Activated CD4-positive, alpha-beta T cell treated with anti-CD3 and anti-CD28 coated beads for 24 hours (primary cell): ENCODE measurements at regions not wholly inside any gene's neighbourhood (a gene's known extent, or its start where the extent isn't known, plus 50 kb on each side); places are given as distances from the start of the nearest gene placed in this dataset.
"Not testable (repeated sequence)": the region's sequence is repeated elsewhere in the genome, so short reads cannot be mapped to it uniquely, and the experiment has no call there.

Experiments used
- DNase-seq, 2 donors: peaks; one replicate each; pipeline ENCODE4 v3.0.0-alpha.2; 2020; ENCODE audit warnings: low read depth in 2 of 2

DNA sequence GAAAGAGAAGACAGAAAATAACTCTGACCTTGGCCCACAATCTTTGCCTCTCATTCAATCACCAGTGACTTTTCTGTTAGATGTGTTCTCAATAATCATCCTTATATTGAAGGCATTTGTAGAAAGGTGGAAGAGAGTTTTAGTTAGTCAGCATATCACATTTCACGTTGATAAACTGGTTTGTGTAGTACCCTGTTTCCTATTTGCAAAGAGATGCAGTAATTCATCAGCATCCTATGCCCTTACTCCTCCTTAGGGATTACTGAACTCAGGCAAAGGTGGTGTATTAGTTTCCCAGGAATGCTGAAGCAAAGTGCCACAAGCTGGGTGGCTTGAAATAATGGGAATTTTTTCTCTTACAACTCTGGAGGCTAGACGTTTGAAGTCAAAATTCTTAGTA, 145.0 kb downstream of the SPP2 start:
- DNase-seq: no peak

DNA sequence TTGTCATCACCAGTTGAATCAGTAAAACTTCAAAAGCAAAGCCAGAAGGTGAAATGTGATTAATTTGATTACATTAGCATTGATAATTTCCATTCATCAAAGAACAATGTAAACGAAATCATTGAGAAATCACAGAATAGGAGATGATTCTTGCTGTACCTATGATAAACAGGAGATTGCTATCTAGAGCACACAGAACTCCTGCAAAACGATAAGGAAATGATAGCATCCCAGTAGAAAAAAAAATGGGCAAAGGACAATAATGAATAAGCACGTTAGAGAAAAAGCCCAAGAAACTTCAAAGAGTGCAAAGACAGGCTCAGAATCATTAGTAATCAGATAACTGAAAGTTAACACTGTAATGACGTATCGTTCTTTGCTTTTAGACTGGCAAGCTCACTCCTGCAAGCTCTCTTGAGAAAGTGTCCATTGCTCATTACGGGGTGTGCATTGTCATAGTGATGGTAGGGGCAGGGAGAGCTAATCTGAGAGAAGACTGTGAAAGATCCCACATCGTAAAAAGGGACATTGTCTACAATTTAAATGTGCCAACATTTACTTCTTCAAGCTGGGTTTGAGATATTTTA, 143.6 kb downstream of the SPP2 start:
- DNase-seq: no peak

DNA sequence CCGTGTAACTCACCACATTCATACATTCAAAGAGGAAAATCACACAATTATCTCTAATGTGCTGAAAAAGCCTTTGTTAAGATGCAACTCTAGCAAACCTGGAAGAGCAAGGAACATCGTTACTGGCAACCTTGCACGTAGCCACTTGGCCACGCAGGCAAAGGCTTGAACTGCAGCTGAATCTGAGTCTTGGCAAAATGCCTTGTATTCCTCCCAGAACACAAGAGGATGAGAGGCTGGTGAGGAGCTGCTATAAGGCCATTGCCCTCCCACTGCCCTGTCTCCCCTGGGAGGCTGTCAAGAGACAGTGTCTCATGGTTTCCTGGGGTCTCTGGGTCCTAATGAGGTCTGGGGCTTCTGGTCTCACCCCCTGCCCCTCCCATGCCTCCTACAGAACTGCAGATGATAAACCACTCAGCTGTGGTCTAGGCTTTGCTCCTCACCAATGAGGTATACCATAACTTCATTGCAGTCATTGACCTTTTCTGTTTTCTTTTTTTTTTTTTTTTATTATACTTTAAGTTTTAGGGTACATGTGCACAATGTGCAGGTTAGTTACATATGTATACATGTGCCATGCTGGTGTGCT, 141.4 kb downstream of the SPP2 start:
- no peak for DNase-seq

DNA sequence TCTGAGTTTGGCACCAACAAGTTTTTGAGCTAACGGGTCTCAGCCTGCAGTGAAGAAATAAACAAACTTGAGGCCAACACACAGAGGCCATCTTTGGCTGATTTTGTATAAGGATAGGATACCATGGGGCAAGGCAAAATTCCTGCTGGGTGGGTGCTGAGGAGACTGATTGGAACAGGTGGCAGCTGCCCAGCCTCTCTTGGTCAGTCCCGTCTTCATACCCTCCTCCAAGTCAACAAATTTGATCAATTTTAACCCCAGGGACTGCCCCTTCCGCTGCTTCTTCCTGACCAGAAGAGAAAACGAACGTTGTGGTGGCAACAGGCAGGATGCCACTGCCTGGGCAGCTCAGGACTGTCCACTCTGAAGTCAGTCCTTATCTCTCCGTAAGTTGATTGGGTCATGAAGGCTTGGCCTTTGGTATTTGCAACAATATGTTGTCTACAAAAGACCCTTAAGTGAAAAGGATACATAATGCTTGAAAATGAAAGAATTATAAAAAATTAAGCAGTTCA, 139.3 kb downstream of the SPP2 start:
- DNase-seq: no peak

DNA sequence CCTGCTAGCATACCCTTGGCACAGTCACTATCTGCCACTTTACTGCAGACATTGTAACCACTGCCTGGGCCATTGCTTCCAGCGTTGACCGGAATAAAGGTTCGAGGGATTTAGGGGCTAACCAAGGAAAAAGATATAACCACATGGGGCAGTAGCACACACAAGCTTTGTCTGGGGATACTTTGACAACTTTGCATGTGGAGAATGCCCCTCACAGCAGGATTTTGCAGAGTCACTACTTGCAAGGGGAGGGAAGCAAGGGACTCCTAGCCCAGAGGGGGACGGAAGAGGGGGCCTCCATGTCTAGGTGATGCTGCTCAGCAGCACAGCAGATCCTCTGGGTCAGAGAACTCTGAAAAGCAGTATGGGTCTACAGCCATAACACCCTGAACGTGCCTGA, 138.7 kb downstream of the SPP2 start:
- DNase-seq: no peak

DNA sequence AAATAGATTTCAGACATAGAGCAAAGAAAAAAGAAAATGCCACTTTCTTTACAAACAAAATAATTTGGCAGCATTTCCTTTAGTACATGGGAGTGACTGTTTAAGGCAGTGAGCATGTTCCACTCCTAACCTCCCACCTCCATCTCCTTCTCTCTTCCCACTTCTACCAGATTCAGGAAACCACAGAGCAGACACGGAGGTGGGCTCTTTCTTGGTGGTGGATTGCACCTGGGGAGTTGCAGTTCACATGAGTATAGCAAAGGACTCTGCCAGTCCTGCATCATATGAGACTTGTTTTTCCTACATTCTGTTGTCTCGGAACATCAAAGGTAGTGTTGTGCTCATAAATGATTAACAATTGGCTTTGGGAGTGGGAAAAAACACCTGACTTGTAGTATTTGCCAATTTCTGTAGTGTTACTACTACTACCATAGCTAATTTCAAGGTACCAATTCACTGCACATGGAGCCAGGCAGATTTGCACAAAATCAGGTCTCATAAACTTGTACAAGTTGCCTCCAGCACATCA, 137.2 kb downstream of the SPP2 start:
- no peak for DNase-seq

DNA sequence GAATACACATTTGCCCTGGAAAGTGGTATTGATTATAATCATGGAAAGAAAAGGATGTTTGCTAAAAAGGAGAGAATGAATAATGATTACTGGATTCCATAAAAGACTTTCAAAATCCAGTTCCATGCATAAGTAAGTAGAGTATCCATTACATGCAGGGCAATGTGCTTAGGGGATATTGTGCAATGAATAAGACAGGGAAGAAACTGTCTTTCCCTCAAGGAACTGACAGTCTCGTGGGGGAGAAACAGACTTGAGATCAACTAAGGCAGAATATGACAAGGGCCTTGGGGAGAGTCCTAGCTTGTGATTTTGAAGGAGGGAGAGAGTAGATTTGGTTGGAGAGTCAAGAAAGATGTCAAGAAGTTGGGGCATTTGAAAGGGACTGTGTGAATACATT, 130.6 kb downstream of the SPP2 start:
- no peak for DNase-seq

DNA sequence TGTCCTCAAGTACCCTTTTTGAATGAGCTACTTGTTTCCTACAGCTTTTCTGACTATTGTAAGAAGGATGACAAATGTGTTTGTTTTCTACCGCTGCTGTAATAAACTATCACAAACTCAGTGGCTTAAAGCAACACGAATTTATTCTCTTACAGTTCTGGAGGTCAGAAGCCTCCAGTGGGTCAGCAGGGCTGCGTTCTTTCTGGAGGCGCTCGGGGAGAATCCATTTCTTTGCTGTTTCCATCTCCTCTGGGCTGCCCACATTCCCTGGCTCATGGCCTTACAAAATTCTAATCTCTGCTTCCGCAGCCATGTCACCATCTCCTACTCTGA, 128.5 kb downstream of the SPP2 start:
- DNase-seq: no peak

DNA sequence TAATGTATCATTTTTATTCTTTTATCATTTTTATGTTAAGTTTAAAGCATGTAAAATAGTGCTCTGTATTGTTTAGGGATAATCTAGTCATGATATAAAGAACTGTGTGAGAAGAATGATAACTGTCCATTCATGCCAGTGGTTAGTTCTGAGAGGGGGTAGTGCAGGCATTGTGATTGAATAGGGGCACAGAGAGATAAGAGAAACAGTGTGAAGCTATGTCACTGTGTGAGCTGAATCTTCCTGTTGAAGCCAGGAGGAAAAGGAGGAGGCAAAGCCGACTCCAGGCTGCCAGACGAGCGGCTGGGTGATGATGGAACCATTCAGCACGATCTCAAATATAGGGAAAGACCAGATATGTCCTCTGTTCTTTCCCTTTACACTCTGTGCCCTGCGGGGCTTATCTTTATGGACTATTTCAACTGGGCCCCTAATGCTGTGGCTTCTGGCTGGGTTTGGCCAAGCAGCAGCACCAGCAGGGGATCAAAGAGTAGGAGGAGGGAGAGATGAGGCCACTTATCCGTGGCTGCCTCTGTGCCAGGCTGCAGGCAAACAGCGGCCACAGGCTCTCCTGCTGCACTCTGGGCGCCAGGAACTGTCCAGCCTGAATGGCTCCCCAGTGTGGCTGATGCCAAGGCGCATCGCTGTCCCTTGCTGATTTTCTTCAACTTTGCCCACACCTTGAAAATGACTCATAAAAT, 128.0 kb downstream of the SPP2 start:
- DNase-seq: no peak

DNA sequence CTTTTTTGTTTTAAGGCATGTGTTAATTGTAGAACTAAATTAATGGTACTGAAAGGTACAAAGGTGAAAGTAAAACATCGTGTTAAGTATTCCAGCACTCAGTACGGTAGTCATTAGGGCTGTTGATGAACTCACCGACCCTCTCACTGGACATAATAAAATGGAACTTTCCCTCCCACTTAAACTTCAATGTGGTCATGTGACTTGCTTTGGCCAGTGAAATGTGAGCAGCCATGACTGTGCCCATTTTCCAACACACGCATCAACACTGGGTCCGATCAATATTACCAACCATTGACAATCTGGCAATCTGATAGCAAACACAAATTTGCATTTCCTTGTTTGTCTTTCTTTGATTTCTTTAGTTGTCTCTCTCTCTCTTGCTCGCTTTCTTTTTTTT, 125.1 kb downstream of the SPP2 start:
- DNase-seq: no peak

DNA sequence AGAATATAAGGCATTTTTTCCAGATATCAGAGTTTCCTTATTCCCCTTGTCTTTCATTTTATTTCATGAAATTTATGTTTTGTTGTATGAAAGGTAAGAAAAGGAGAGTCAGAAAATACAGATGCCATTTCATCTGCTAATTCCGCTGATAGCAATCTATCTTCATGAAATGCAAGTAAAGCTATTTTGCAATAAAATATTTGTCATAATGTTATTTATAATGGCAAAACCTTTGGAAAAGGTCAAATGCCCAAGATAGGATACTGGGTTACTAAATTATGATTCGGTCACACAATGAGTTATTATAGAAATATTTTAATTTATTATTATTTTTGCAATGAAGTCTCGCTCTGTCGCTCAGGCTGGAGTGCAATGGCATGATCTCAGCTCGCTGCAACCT, 124.2 kb downstream of the SPP2 start:
- no peak for DNase-seq

DNA sequence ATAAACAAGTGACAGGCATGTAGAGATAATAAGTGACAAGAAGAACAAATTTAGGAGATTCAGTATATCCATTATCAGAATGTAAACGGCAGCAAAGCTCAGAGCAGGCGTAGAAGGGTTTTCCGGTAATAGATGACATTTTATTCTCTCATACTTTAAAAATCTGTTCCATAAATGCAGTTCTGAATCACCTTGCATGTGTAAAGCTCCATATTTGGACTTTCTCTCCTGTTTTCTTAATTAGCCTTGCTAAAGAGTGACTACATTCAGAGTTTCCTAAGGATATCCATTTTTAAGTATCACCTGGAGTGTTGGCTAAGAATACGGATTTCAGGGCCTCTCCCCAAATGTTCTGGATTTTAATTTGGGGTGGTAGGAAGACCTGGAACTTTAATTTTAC, 122.0 kb downstream of the SPP2 start:
- DNase-seq: no peak

DNA sequence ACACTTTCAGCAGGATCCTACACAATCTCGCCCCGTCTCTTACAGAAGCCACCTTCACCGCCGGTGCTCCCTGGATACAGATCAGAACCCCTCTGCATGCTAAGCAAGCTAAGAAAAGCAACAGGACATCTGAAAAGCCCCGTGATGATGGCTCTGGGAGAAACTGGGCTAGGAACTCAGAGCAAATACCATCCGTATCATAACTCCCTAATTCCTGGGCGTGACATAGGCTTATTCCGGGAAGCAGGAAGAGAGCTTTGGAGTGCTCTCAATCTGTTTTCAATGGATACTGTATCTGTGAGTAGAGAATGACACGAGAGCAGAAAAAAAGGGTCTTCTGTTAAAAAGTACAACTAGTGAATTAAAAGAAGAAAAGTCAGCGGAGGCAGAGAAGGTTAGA, 121.6 kb downstream of the SPP2 start:
- DNase-seq: no peak

DNA sequence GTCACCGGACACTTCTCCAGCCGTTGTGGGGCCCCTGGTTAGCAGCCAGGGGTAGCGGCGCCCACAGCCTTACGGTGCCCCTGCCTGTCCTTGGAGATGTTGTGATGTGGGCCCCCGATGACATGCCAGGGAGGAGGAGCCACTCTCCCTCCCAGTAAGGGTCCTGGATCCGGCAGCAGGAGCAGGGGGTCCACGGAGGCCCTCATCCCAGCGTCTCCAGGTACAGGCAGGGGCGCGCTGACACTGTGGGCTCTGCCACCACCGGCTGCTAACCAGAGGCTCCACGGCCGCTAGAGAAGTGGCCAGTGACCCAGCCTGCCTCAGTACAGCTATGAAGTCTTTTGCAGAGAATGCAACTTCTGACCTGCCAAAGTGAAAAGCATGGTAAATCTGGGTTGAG, 121.2 kb downstream of the SPP2 start:
- no peak for DNase-seq

DNA sequence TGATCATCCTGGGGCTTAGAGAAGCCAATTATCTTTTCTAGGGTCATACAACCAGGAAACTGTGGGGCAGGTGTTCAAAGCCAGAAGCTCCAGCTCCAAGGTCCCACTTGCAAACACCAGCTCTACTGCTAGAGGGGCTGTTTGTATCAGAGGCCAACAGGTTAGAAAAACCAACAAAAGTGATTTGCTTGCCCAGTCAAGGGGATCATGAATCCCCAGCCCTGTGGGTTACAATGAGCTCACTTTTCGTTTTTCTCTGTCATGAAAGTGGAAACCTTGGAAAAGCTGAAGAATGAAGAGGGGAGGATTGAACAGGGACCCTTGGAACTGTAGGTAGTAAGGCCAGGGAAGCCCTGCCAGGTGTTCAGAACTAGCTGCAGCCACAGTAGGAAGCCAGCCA, 119.2 kb downstream of the SPP2 start:
- DNase-seq: no peak

DNA sequence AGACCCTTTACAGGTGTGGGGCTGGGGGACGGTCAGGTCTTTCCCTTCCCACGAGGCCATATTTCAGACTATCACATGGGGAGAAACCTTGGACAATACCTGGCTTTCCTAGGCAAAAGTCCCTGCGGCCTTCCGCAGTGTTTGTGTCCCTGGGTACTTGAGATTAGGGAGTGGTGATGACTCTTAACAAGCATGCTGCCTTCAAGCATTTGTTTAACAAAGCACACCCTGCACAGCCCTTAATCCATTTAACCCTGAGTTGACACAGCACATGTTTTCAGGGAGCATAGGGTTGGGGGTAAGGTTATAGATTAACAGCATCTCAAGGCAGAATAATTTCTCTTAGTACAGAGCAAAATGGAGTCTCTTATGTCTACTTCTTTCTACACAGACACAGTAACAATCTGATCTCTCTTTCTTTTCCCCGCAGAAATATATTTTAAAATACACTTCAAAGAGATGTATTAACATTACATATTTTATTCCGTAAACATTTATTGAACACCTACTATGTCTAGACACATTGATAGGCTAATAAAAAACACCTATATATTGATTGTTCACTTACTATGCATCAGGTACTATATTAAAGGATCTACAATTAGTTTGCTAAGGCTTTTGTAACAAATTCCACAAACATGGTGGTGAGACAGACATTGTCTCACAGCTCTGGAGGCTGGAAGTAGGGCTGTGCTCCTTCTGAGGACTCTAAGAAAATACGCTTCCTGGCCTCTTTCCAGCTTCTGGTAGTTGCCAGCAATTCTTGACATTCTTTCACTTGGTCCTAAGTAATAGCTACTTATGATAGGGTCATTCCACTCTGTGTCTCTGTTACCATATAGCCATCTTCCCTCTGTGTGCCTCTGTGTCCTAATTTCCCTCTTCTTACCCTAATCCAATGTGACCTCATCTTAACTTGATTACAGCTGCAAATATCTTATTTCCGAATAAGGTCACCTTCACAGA, 118.4 kb downstream of the SPP2 start:
- not testable (repeated sequence) for DNase-seq

DNA sequence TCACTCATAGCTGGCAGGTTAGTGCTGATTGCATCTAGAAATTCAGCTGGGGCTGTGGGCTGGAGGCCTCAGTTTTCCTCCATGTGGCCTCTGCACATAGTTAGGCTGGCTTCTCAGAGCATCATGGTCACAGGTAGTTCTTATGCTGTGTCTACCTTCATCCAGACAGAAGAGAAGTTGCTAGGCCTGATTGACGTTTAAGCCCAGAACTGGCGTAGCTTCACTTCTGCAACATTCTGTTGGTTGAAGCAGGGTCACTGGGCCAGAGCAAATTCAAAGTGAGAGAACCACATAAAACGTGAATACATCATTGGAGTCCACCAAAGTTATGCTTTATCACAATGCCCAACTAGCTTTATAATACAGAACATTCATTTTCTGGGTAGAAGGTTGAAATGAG, 116.0 kb downstream of the SPP2 start:
- DNase-seq: no peak

DNA sequence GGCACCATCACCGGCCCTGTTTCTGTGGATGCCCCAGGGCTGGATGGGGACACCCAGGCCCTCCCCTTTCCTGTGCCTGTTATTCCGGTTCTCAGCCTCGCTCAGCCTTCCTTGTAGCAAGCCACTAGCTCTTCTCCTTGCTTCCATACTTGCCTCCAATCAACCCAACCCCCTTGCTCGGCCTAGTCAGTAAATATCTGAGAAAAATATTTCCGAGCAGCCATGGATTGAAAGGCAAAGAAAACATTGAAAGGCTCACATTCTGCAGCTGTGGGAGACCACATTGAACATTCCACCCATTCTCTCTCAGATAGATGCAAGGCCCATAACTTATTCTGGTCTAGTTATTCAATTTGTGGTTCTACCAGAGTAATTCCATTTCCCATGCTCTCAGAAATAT, 114.9 kb downstream of the SPP2 start:
- no peak for DNase-seq

DNA sequence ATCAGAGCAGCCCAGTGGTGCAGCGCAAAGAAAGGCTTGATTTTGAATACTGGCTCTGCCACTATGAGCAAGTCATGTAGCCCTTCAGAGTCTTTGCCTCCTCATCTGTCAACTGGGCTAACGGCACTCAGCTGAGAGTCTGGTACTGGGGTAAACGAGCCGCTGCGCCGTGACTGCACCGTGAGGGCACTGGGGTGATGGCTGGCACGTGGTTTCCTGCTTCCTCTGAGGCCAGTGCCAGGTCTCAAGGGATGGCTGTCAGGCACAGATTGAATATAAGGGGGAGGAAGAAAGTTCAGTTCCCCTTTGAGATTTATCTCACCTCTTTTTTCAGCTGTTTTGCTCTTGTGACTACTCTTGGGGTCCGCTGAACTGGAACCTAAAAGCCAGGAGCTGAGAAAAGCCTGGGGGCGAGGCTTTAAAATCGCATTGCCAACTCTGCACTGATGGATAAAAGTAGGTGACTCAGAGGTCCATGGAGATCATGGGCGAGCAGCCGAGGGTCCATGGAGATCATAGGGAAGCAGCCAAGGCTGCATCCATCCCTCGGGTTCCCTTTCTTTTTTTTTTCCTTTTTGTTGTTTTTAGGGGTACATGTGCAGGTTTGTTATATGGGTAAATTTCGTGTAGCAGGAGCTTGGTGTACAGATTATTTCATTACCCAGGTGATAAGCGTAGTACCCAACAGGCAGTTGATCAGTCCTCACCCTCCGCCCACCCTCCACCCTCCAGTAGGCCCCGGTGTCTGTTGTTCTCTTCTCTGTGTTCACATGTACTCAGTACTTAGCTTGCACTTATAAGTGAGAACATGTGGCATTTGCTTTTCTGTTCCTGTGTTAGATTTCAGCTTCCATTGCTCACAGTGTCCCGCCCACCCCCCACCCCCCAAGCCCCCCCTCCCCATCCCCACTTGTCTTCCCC, 114.3 kb downstream of the SPP2 start:
- no peak for DNase-seq

DNA sequence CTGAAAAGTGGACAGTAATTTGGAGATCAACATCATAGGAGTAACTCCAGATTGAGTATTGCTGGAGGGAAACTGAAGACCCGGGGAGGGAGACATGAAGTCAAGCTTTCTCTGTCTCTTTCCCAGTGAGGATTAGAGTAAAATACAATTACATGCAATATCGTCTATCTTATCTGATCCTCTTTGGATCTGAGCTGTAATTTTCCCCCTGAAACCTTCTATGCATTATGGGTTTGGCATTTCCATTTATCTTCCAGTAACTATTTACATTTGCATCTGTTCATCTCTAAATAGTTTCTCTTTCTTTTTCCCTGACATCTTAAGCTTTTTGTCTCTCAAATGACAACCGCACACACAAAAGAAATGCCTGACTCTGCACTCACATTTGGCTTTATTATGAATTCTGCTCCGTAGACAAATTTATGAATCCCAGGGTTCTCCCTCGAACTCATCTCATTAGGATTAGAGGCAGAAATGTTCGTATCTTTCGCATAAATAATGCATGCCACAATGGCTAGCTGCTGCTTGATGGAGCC, 113.1 kb downstream of the SPP2 start:
- no peak for DNase-seq

DNA sequence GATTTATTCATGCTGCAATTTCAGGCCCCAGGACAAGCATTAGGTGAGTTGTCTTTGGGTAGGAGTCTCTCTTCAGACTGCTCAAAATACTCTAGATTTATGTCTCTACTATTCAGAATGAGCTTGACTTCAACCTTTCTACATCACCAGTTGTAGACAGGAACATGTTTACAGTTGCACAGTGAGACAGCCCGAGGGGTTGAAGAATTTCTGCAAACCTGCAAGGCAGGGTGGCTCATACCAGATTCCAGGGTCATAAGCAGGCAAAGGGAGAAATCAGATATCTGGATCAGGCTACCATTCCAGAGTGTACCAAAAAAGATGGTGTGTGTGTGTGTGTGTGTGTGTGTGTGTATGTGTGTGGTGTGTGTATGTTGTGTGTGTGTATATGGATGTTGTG, 112.4 kb downstream of the SPP2 start:
- no peak for DNase-seq
